DMS53 (cell line): ENCODE measurements at regions not wholly inside any gene's neighbourhood (a gene's known extent, or its start where the extent isn't known, plus 50 kb on each side); places are given as distances from the start of the nearest gene placed in this dataset.
A peak's percentile ranks its signal among the peaks of the same experiment; 100 is the strongest.

Experiments used
- DNase-seq: peaks from one replicate; lab custom pipeline; 2025; lab: John Stamatoyannopoulos, UW

DNA sequence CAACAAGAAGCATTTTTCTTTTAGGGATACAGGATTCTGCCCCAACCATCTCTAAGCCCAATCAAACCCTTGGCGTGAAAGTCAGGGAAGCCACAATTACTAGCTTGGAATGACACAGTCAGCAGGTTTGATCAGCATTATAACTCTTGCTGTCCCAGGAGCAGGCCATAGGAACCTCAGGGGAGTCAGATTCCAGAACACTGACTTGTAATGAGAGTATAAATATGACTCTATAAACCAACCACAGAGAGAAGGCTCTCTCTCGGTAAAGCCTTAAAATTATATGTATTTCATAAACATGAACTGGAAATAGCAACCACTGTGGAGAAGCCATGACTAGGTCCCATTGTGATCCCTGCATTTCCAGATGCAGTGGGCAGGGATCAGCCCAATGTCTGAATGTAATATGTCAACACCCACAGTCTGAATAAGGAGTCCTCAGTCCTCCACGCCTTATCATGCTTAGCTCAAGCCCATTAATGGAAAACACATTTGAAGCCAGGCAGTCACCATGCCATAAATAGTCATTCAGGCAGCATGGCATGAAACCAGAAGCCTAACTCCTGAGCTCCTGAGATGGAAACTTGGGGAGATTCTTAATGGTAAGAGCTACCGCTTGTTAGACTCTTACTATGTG, 99.1 kb upstream of the MTNR1B start:
- DNase-seq = no peak

DNA sequence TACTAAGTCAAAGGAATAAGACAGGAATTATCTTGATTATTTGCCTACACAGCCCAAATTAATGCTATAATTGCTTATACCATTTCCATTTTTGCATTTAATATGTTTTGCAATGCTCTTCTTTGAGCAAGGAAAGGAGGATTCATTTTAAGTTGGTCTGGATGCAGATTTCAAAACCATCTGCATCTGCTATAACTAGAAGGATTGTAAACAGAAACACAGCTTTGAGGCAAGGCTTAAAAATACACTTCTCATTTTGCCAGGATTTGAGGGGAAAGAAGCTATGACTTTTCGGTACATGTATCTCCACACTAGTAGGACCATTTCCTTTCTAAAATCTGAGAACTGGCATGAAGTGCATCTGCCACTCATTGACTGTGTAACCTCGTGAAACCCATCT, 95.9 kb upstream of the MTNR1B start:
- no peak for DNase-seq

DNA sequence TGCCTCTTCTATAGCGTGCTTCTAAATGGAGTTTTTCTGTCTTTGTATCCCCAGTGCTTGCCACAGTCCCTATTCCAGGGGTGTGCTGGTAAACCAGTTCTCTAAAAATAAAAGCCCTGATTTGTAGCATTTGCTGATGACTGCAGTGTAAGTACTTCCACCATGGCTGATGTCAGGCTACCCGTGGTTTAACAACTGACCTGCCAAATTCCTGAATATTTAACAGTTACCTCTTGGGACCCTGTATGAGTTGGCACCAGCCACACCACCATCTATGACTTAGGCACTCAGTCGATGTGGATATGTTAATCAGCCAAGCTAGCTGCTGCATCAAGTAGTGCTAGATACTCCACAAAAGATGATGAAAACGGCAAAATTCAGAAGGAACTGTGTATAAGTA, 94.0 kb upstream of the MTNR1B start:
- DNase-seq = no peak

DNA sequence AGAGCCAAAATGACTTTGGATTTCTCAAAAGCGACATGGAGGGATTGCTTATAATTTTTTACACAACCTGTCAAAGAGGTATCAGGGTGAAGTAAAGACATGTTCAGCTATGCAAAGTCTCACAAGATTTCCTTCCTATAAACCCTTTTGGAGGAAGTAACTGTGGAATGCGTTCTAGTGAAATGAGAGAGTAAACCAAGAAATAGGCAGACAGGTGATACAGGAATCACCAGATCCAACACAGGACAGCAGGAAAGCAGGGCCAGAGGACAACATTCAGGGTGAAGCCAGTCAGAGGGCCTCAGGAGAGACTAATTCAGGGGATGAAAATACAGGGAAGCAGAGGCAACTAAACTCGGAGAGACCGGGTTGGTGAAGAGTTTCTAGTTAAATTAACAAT, 90.4 kb upstream of the MTNR1B start:
- no peak for DNase-seq

DNA sequence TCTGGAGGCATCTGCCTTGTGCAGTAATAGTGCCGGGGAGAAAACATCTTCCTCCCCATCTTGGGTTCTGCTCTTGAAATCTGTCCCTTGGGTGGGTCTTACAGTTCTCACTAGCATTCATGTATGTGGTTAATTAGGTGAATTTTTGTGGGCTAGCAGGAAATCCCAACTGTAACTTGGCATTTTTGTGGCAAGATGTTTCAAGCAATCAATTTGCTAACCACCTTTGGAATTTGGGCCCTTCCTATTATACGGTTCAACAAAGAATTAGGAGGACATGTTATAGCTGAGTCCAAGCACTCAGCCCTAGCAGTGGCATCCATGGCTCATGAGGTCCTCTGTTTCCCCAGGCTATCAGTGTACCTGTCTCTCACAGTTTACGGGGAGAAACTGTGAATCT, 89.1 kb upstream of the MTNR1B start:
- DNase-seq = no peak

DNA sequence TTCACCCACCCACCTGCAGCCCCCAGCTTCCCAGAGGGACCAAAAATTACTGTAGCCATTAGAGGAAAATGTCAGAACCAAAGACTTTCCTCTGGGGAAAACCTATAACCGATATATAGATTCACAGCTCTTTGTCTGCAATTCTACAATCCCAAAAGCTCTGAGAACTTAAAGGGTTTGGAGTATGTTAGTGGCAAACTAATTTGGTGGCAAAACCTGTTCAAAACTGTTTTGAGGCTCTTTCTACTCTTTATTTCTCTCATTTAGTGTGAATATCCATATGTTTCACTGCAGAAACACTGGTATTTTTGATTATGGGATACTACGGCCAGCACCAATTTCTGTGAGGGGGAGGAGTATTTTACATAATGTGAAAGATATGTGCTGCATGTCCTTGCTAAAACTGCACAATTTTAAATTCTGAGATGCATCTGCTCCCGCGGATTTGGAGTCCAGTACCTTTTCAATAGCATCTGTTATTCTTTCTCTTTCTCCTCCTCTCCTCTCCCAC, 87.5 kb upstream of the MTNR1B start:
- no peak for DNase-seq

DNA sequence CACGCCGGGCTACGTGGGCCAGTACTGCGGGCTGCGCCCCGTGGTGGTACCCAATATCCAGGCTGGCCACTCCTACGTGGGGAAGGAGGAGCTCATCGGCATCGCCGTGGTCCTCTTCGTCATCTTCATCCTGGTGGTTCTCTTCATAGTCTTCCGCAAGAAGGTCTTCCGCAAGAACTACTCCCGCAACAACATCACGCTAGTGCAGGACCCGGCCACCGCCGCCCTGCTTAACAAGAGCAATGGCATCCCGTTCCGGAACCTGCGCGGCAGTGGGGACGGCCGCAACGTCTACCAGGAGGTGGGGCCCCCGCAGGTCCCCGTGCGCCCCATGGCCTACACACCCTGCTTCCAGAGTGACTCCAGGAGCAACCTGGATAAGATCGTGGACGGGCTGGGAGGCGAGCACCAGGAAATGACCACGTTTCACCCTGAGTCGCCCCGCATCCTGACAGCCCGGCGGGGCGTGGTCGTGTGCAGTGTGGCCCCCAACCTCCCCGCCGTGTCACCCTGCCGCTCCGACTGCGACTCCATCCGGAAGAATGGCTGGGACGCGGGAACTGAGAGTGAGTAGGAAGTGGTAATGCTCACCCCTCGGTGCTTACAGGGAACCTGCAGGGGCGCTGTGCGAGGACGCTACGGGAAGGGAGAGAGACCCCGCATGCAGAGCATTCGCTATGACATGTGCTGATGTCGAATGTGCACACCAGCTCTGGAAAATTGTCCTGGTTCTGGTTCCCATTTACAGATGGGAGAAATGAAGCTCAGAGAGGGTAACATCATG, 86.4 kb upstream of the MTNR1B start:
- no peak for DNase-seq

DNA sequence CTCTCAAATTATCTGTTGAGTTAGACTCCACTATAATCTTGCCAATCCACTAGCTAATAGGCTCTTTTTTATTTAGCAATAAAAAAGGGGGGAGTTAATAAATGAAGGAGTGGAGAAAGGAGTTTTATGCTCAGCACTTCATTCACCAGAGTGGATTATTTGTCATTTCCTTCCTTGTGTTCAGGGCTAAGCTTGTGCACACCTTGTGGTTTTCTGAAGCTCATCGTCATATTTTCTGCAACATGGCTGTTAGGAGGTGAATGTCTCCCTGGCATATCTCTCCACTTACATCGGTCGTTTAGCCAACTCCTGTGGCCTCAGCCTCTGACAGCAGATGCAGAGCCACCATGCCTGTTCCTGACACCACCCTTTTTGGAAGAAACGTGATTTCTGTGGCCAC, 83.9 kb upstream of the MTNR1B start:
- peak; percentile 7 for DNase-seq

DNA sequence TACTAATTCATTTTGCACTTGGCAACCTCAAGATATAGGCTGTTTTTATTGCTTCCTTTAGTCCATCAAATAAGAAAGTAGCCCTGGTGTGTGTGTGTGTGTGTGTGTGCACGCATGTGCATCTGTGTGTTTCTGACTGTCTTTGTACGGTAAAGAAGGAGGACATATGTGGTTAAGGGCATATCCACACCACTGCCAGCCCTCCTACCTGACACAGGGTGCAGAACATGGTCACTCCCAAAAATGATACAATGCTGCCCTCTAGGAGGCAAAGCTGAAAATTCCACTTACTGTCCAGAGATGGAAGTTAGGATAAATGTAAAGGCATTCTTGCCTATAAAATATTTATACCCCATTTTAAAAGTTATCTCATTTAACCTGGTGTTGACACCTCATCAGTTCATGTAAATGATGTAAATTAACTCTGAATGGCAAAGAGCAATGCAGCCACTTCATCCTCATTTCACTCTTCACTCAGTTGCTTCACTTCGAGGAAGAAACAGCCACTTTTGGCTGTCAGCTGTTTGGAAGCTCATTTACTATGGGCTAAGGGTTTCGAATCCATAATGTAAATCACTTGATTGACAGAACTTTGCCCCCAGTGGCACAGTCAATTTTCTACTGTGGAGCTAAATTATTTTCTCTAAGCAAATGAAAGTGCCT, 83.1 kb upstream of the MTNR1B start:
- peak; percentile 88 for DNase-seq

DNA sequence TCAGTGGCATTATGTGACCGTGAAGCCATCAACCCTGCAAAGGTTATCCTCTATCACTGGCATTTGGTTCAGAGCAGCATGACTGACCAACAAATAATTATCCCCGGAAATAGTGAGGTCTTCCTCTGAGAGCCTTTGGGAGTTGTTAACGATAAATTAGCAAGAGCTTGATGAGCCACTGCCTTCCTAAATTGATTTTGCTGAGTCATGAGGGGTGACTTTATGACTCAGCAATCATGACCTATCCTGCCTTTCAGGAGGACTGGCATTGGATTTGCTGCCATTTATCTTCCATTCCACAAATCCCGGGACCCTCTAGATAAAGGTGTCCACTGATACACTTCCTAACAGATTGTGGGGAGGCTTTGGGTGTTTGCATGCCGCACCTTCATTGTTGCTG, 80.8 kb upstream of the MTNR1B start:
- DNase-seq = peak; percentile 27

DNA sequence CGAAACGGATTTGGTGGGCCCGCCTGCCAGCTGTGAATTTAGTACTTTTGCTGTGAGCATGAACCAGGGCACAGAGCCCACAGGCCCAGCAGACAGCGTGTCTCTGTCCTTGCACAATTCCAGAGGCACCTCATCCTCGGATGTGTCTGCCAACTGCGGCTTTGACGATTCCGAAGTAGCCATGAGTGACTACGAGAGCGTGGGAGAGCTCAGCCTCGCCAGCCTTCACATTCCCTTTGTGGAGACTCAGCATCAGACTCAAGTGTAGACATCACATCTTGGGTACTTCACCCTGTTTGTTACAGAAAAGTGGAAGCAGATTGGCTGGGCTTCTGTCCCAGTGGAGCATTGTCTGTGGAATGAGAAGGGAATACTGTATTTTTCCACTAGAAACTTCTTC, 78.6 kb upstream of the MTNR1B start:
- DNase-seq = no peak

DNA sequence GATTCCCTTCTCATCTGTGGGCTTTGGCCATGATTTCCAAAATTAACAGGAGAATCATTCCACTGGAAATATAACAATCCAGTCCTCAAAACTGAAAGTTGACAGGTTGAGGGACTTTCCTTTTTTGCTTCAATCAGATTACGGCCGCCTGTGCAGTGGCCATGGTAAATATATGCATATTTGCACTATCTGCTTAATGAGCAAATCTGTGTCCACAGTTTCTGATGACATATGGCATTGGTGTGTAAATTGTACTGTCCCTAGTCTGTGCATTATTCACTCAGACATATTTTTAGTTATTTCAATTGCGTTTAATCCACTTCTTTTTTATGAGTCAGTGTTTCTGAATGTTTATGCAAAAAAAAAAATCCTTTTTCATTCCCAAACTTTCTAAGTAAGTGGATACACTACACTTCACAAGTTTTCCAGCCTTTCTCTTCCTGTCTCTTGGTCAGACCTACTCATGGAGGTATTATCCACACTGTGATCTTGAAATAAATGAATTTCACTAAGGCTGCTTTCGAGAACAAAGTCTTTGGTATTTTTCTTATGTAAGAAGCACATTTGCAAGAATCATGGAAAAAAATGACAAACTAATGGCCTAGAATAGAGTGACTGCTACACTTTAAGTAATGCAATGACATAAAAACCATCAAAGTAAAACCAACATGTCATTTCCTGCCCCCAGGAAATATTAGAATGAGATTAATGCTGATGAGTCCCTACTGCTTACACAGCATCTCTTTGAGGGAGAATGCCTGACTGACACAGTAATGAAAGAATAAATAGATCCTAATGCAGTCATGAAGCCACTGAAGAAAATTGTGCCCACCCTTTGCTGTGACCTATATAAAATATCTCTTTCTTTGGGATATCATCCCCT, 76.4 kb upstream of the MTNR1B start:
- no peak for DNase-seq

DNA sequence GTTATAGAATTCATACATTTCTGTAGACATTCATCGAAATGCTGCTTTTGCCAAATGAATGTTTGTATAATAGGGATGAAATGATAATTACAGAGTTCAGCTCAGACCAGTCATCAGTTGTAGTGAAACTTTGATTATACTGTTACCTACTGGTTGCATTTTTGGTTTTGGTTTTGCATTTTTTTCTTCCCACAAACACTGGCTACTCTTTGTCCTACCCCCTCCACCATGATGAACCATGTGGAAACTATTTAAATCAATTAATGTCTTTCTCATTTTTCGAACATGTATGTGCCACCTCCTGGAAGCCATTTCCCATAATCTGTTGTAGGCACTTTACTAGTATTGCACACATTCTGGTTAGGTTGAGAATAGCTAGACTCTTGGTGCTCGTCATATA, 75.3 kb upstream of the MTNR1B start:
- DNase-seq = no peak

DNA sequence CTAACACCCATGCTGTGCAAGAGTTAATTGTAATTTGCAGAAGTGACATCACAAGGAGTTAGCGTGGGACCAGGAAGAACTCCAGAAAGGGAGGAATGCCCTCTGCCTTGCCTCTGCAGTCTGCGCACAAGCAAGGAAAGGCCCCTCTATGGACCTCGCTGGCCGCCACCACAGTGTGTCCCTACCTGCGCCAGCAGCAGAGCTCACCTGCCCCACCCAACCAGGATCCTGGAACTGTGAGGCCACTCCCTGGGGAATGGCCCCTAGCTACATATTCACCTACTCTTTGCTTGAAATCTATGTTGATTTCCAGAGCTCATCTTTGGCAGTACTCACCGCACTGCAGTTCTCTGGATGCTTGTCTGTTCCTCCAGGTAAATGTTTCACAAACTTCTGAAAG, 72.0 kb upstream of the MTNR1B start:
- no peak for DNase-seq

DNA sequence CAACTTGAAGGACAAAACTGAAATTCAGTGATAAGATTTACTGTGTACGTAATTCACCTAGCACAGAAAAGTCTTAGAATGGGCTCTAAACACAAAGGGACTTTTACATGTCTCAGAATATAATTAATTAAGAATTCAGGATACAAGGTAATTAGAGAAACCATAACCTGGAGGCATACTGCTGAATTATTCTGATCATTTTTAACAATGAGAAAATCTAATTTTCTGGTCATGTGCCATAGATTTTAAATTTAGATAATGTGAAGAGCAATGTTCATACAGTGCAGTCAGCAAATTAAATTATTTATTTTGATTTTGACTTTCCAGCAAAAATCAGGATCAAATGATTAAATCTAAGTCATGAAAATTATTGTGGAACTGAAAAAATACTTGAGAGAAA, 67.0 kb upstream of the MTNR1B start:
- DNase-seq = no peak

DNA sequence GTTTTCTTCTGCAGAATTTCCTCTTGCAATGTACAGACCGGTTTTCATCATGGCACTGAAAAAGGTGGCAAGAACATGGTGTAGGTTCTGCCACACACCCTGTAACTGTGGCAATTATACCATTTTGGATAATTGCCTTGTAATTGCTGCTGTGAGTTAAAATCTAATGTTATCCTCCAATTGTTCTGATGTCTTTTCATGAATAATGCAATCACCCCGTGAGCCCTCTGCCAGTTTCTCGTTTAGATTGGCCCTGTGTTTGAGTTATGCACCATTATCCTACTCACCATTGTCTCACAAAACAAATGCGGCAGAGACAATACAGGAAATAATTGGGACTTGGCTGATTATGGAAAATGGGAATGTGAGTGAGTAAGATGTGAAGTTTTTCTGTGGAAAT, 61.8 kb upstream of the MTNR1B start:
- no peak for DNase-seq

DNA sequence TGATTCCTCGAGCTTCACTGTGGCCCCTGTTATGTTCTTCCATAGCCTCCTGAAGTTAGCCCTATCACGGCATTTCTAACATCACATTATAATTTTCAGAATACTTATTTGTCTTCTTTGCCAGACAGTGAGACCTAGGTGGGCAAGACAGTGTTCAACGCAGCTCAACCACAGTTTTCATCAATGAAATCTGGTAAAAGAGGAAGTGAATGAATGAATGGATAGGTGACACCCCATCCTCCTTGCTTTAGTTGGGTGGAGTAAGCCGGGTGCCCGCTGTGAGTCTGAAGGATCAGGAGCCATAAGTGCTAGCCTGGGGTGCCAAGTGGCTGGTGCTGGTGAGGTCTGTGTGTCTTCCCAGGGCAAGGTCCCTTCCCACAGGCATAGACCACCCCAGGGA, 60.2 kb upstream of the MTNR1B start:
- no peak for DNase-seq

DNA sequence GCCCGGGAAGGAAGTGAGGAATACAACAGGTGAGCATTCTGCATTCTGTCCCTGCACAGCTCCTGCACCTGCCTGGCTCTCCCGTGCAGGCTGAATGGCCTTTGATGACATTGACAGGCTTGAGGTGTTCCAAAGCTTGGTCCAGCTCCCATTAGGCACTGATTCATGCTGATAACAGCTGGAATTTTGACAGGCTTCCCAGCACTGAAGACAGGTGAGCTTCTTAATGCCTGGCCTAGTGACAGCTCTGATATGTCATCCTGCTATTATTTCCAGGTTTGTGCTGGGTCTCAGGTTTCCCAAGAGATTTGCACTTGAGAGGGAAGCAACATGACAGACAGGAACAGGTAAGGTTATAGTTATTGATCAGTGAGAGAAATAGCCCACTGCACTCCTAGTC, 58.0 kb upstream of the MTNR1B start:
- peak; percentile 76 for DNase-seq

DNA sequence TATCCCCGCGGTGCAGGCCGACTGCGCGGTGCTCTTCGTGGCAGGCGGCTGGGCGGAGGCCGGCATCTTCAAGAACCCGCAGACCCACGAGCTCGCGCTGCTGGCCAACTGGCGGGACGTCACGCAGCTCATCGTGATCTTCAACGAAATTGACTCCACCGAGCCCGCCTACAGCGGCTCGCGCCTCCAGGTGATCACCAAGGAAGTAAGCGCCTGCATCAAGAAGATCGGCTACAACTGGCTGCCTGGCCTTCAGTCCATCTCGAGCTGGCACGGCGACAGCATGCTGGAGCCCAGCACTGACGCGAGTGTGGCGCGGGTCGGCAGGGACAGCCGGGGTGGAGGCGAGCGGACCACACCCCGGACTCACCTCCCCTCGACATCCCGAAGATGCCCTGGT, 53.9 kb upstream of the MTNR1B start:
- no peak for DNase-seq

DNA sequence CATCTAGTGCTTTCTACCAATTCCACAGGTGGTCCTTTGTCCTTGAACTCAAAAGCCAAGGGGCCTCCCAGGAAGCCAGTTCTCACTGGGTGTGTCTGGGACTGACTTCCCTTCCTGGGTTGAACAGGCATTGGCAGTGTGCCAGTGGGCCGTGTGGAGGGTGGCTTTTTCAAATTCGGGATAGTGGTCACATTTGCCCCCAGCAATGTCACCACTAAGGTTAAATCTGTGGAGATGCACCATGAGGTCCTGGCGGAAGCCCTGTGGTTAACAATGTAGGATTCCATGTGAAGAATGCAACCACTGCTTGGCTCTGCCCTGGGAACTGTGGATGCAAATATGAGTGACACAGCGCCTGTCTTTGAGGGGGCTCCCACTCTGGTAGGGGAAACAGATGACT, 53.2 kb upstream of the MTNR1B start:
- DNase-seq = no peak

DNA sequence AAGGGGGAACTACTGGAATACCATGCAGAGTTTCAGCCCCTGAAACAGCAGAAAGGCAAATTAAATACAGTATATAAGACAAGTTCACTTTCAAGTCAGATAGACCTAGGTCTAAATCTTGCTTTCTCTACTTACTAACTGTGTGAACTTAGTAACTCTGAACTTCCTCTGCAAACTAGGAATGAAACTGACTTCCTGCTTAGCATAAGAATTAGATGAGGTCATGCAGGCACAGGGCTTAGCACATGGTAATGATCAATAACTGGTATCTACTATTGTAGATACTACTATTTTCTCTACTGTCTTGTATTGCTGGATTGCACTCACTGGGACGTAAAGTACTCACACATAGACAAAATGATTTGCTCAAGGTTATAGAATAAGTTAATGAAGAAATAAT, 51.5 kb upstream of the MTNR1B start:
- no peak for DNase-seq

DNA sequence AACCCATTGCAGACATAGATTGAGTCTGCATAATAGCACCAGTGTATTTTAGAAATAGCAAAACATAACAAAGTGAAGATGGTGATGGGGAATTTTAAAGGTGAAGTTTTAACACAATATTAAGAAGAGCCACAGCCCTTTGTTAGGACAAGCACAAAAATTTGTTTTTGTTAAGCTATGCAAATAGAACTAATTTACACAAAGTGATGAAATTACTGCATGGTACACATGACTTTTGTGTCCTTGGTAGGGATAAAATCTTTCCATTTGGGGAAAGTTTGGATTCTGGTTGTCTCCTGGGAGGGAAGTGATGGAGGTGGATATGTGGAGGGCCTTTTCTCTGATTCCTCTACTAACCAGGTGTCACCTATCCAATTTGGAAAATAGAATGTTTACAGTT, 50.4 kb upstream of the MTNR1B start:
- DNase-seq = no peak
